Ovary (tissue), 7 donors: ENCODE measurements at regions not wholly inside any gene's neighbourhood (a gene's known extent, or its start where the extent isn't known, plus 50 kb on each side); places are given as distances from the start of the nearest gene placed in this dataset.

Experiments
- DNase-seq, 5 donors: peaks; one replicate each; pipeline ENCODE4 v3.0.0-alpha.2; 2019 to 2020
- H3K27ac ChIP-seq, 2 donors: fragments of 200-600 bp; one replicate each; pipeline versions ENCODE4 v1.5.1 to v1.8.0; 2019 to 2022
- H3K27me3 ChIP-seq: fragments of 200-600 bp; one replicate; pipeline ENCODE4 v1.8.0; 2022
- H3K36me3 ChIP-seq: fragments of 200-600 bp; sonication (generic); one replicate; pipeline ENCODE4 v1.5.1; 2019
- H3K4me1 ChIP-seq: one replicate; pipeline ENCODE4 v1.8.1; 2013; ENCODE audit warnings: mild to moderate bottlenecking, moderate library complexity; ENCODE audit not compliant: insufficient read depth
- H3K4me3 ChIP-seq: fragments of 200-600 bp; sonication (generic); one replicate; pipeline ENCODE4 v1.5.1; 2017
- H3K9me3 ChIP-seq, 2 donors: fragments of 200-600 bp in 1 of 2; sonication (generic) in 1 of 2; one replicate each; pipeline versions ENCODE4 v1.5.1 to v1.8.1; 2013 to 2019; ENCODE audit warnings: mild to moderate bottlenecking in 1 of 2, moderate library complexity in 1 of 2
- EP300 ChIP-seq: sonication (generic); formaldehyde crosslinking; IDR thresholded peaks from one replicate; pipeline ENCODE4 v1.6.1; 2017; ENCODE audit warnings: antibody characterized with exemption
- POLR2A ChIP-seq: fragments of 450-650 bp; IDR thresholded peaks from one replicate; pipeline ENCODE4 v1.6.1; 2017; ENCODE audit warnings: antibody characterized with exemption, mild to moderate bottlenecking, moderate library complexity
- WGBS, 3 donors: extraction: QIAGEN DNeasy Blood & Tissue Kit in 1 of 3; methylation state at CpG; one replicate each; pipeline versions ENCODE4 v1.1.5 to v1.1.7; 2013 to 2017; 5-methylcytosine and 5-hydroxymethylcytosine counted together
- intact Hi-C, 4 donors: fragments of 100-400 bp; cut with DNase I; formaldehyde crosslinking; loops; one replicate each; pipeline versions ENCODE4 v1.11.0 to v1.15.1; 2022 to 2023
- TF ChIP-seq, protein P1 (sequence below), 3 donors: fragments of 450-650 bp in 2 of 3; fragments of 200-600 bp in 1 of 3; IDR thresholded peaks; one replicate each; pipeline versions ENCODE4 v1.5.1 to v1.8.0; 2016 to 2022; ENCODE audit warnings: antibody characterized with exemption in 3 of 3, mild to moderate bottlenecking in 1 of 3
- donor health status: DM: no; HTN: no; CAD: no; lungs with moderate emphysema.
- donor health status: DM: no; HTN: no; CAD: no.
- donor health status: Bipolar disorder and iron deficiency.
- donor health status: DM: no; HTN: no; CAD: no.
- donor health status: DM: yes; HTN: yes; CAD: no.

DNA sequence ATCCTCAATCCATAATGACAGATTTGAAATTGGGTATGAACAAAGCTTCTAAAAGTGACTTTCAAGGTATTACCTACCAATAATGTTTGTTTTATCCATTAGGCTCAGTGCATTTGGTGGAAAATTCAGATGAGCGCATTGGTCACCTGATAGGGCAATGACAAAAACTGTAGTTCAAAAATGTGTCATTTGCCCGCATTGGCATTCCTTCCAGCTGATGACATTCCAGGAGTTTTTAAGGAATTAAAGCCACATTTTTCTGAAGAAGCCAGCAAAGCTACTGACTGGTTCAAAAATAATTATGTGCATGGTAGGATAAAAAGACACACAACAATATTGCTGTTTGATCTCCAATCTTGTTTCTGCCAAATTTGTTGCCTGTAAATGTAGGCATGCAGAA, 473.4 kb upstream of the CPEB2 start:
- no peak overlapping the region for H3K27ac ChIP-seq
- TF ChIP-seq, protein P1, sequence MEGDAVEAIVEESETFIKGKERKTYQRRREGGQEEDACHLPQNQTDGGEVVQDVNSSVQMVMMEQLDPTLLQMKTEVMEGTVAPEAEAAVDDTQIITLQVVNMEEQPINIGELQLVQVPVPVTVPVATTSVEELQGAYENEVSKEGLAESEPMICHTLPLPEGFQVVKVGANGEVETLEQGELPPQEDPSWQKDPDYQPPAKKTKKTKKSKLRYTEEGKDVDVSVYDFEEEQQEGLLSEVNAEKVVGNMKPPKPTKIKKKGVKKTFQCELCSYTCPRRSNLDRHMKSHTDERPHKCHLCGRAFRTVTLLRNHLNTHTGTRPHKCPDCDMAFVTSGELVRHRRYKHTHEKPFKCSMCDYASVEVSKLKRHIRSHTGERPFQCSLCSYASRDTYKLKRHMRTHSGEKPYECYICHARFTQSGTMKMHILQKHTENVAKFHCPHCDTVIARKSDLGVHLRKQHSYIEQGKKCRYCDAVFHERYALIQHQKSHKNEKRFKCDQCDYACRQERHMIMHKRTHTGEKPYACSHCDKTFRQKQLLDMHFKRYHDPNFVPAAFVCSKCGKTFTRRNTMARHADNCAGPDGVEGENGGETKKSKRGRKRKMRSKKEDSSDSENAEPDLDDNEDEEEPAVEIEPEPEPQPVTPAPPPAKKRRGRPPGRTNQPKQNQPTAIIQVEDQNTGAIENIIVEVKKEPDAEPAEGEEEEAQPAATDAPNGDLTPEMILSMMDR (IDR thresholded peaks at IDR 0.05), result no peak
- TF ChIP-seq EP300 (no peak), POLR2A (no peak)
- no peaks in the 10 kb centered on the region for H3K36me3 ChIP-seq
- H3K9me3 ChIP-seq, result no peaks in the 10 kb centered on the region
- H3K4me1 ChIP-seq, result no peaks in the 10 kb centered on the region
- DNase-seq, result no peak
- H3K27me3 ChIP-seq, result no peaks in the 10 kb centered on the region
- H3K4me3 ChIP-seq, result no peak overlapping the region
- intact Hi-C loops, result loop anchor here in 1 of 4 donors (2.0 kb wide), 1 partner anchor 18 kb away; no protein-coding TSS in a partner anchor
- WGBS, 3 donors, result 86 to 90% (median 89%) methylated on average over 2 of the region's 2 CpGs

DNA sequence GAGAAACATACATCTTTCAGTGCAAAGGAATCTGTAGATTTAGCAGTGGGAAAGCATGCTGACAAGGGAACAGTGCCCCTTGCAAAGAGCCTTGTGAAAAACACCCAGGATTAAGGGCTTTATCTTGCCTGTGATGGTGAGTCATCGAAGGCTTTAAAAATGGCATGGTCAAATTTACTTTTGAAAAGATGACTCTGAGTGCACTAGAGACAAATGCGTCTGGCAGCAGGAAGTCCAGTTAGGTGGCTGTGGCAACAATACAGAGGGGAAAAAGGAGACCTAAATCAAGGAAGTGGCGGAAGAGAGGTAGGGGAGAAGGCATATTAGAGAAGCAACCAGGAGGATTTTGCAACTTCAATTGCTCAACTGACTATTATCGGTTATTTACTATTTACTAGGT, 472.6 kb upstream of the CPEB2 start:
- Histone ChIP-seq H3K4me3 (no peak overlapping the region), H3K27me3 (no peaks in the 10 kb centered on the region), H3K27ac (no peak overlapping the region), H3K9me3 (no peaks in the 10 kb centered on the region), H3K36me3 (no peaks in the 10 kb centered on the region), H3K4me1 (no peaks in the 10 kb centered on the region)
- no peak for DNase-seq
- WGBS, 3 donors, result 58 to 67% (median 66%) methylated on average over 4 of the region's 4 CpGs
- TF ChIP-seq, protein P1 (IDR thresholded peaks at IDR 0.05), result no peak
- TF ChIP-seq EP300, result no peak
- TF ChIP-seq POLR2A, result no peak
- intact Hi-C loops, result loop anchor here in 1 of 4 donors (2.0 kb wide), 1 partner anchor 19 kb away; no protein-coding TSS in a partner anchor

GRCh38 chr4:14532436-14532835, 469.8 kb upstream of the CPEB2 start:
- DNase-seq, result no peak
- Histone ChIP-seq H3K27ac (no peak overlapping the region), H3K4me1 (no peaks in the 10 kb centered on the region), H3K9me3 (no peaks in the 10 kb centered on the region), H3K36me3 (no peaks in the 10 kb centered on the region), H3K4me3 (no peak overlapping the region), H3K27me3 (no peaks in the 10 kb centered on the region)
- intact Hi-C loops, result no loop called here
- TF ChIP-seq EP300, result no peak

DNA sequence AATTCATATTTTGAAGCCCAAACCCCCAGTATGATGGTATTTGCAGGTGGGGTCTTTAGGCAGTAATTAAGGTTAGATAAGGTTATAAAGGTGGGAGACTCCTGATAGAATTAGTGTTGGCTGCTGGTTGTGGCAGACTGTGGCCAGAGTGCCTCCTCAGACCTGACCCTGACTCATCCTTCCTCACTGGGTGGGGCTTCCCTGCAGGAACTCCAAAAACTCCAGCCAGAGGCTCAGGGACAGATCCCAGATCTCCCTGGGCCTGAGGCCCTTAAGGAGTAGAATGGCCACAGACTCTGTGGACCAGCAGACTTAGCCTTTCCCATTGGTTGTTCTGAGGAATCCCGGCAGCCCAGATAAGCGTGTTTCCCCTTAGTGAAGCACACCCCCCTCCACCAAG, 463.0 kb upstream of the CPEB2 start:
- WGBS, 3 donors, result 65 to 92% (median 89%) methylated on average over 2 of the region's 2 CpGs
- Histone ChIP-seq H3K4me1 (no peaks in the 10 kb centered on the region), H3K9me3 (no peaks in the 10 kb centered on the region), H3K27ac (no peak overlapping the region), H3K4me3 (no peak overlapping the region), H3K36me3 (no peaks in the 10 kb centered on the region), H3K27me3 (no peaks in the 10 kb centered on the region)
- intact Hi-C loops, result no loop called here
- TF ChIP-seq, protein P1 (IDR thresholded peaks at IDR 0.05), result no peak
- TF ChIP-seq EP300 (no peak), POLR2A (no peak)
- no peak for DNase-seq

DNA sequence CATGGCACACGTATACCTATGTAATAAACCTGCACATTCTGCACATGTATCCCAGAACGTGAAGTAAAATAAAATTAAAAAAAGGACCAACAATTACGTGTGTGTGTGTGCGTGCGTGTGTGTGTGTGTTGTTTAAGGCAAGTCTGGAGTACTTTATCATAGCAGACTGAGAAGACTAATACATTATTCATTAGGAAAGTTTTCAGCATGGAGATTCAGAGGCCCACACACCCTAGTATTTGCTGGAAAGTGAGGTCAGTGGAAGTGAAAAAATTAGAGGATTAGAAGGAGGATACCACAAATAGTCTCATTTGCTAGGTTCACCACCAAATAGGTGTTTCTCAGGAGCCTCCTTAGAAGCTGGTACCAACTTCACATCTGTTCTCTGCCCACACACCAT, 457.1 kb upstream of the CPEB2 start:
- Histone ChIP-seq H3K4me1 (no peaks in the 10 kb centered on the region), H3K36me3 (no peaks in the 10 kb centered on the region), H3K9me3 (no peaks in the 10 kb centered on the region), H3K4me3 (no peak overlapping the region), H3K27ac (no peak overlapping the region), H3K27me3 (no peaks in the 10 kb centered on the region)
- TF ChIP-seq, protein P1 (IDR thresholded peaks at IDR 0.05), result no peak
- TF ChIP-seq POLR2A (no peak), EP300 (no peak)
- no peak for DNase-seq
- WGBS, 3 donors, result 88 to 93% (median 90%) methylated on average over 5 of the region's 5 CpGs
- intact Hi-C loops, result no loop called here
